GM10266 (cell line): ENCODE measurements at regions not wholly inside any gene's neighbourhood (a gene's known extent, or its start where the extent isn't known, plus 50 kb on each side); places are given as distances from the start of the nearest gene placed in this dataset.

Source experiments
- DNase-seq: peaks from one replicate; pipeline ENCODE4 v3.0.0; 2012; ENCODE audit errors: extremely low spot score
- TF ChIP-seq, protein P1 (sequence below): IDR thresholded peaks from 2 replicates; pipeline ENCODE4 v1.5.1; 2012; ENCODE audit warnings: mild to moderate bottlenecking, low read depth; ENCODE audit not compliant: control insufficient read depth, insufficient read depth; ENCODE audit errors: missing control alignments

DNA sequence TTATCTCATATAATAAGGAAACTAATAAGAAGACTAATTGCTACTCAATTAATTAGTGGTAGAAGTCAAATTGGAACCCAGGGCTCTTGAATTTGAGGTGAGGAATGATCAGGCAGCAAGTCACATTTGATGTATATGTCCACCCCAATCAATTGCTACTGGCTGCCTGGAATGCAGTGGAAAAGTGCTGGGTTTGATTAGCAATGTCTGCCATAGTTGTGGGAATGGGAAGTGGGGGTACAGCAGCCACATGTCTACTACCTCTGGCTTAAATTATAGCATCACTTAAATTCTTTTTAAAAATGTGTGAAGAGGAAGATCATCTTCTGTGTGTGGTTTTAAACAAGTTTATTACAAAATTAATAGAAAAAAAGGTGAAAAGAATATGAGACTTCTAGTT lies 50.8 kb upstream of the NAV2 start:
- TF ChIP-seq, protein P1, sequence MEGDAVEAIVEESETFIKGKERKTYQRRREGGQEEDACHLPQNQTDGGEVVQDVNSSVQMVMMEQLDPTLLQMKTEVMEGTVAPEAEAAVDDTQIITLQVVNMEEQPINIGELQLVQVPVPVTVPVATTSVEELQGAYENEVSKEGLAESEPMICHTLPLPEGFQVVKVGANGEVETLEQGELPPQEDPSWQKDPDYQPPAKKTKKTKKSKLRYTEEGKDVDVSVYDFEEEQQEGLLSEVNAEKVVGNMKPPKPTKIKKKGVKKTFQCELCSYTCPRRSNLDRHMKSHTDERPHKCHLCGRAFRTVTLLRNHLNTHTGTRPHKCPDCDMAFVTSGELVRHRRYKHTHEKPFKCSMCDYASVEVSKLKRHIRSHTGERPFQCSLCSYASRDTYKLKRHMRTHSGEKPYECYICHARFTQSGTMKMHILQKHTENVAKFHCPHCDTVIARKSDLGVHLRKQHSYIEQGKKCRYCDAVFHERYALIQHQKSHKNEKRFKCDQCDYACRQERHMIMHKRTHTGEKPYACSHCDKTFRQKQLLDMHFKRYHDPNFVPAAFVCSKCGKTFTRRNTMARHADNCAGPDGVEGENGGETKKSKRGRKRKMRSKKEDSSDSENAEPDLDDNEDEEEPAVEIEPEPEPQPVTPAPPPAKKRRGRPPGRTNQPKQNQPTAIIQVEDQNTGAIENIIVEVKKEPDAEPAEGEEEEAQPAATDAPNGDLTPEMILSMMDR, result no peak
- DNase-seq, result no peak

- TF ChIP-seq, protein P1, result no peak
- peak; percentile 64 for DNase-seq
These were observed 52.6 kb upstream of the NAV2 start for GRCh38 chr11:19660076-19660475.

DNA sequence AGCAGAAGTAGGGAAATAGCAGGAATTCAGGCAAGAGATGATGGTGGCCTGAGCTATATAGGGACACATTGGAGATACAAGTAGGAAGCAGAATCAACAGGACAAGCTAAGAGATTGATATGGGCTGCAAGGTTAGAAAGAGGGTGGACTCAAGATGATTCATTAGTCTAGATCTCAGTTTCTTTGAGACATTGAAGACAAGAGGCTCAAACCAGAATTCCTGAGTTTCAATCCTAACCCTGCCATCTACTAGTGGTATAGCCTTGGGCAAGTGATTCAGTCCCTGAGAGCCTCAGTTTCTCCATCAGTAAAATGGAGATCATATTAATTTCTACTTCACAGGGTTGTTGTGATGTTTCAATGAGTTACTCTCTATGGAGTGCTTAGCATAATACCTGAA lies 53.1 kb upstream of the NAV2 start:
- TF ChIP-seq, protein P1, result no peak
- DNase-seq, result no peak

- TF ChIP-seq, protein P1, result no peak
- no peak for DNase-seq
These were observed 54.3 kb upstream of the NAV2 start for GRCh38 chr11:19658344-19658743.

DNA sequence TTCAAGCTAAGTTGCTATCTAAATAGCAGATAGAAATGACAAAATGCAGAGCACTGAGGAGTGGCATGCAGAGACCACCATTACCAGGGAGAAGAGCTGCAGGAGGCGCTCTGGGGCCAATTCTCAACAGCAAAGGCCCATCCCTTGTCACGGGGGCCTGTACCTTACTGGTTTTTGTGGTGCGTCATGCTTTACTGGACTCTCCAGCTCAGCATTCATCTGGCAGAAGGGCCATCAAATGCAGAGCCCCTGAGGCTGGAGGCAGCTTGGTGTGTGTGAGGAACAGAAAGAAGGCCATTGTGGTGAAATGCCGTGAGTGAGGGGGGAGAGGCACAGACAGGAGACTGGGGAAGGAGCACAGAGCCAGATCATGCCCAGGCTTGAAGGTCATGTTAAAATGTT lies 56.5 kb upstream of the NAV2 start:
- TF ChIP-seq, protein P1, result no peak
- no peak for DNase-seq

- no peak for DNase-seq
- TF ChIP-seq, protein P1, result no peak
These were observed 59.8 kb upstream of the NAV2 start for GRCh38 chr11:19652623-19653375.

GRCh38 chr11:19651653-19652052 lies 61.0 kb upstream of the NAV2 start:
- TF ChIP-seq, protein P1, result no peak
- DNase-seq, result no peak
